ENCODE measurements at regions not wholly inside any gene's neighbourhood (a gene's known extent, or its start where the extent isn't known, plus 50 kb on each side); places are given as distances from the start of the nearest gene placed in this dataset.

DNA sequence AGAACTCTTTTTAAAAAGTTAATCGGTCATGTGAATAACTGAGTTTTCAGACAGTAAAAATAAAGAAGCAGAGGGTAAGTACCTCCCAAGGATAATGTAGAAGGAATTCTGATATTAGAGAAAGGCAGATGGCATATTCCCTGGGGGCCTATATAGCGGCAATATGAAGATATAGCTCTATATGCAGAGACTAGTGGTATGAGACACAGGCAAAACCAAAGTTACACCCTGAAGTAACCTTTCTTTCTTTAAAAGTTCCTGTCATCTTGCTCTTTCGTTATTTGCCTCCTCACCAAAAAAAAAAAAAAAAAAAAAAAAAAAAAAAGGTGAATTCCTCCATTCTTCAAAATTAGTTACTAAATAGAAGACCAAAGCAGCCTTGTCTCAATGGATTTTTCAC is 76.2 kb upstream of the ARHGAP32 start:
- DNase-seq, result no peak

DNA sequence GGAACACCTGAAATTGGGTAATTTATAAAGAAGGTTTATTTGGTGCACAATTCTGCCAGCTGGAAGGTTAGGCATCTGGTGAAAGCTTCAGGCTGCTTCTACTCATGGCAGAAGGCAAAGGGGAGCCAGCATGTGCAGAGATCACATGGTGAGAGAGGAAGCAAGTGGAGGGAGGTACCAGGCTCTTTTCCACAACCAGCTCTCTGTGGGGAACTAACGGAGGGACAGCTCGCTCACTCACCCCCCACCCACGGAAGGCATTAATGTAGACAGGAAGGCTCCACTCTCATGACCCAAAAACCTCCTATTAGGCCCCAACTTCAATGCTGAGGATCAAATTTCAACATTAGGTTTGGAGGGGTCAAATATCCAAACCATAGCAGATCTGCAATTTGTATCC is 75.6 kb upstream of the ARHGAP32 start:
- DNase-seq, result no peak

DNA sequence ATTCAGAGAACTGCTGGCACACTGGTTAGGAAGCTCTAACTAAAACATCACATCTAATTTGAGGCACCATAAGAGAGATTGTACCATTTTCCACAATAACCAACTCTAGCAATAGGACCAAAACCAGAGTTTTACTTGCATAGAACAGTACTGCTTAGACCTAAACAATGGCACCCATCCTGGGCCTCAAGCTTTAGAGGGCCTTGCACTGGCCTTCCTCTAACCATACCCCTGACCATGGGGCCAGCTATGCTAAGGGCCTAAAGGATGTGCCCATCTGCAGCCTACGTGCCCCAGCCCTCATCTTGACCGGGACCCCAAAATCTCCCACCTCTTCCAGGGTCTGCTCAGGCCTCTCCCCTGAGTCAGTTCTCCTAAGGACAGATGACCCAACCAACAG is 74.4 kb upstream of the ARHGAP32 start:
- no peak for DNase-seq

DNA sequence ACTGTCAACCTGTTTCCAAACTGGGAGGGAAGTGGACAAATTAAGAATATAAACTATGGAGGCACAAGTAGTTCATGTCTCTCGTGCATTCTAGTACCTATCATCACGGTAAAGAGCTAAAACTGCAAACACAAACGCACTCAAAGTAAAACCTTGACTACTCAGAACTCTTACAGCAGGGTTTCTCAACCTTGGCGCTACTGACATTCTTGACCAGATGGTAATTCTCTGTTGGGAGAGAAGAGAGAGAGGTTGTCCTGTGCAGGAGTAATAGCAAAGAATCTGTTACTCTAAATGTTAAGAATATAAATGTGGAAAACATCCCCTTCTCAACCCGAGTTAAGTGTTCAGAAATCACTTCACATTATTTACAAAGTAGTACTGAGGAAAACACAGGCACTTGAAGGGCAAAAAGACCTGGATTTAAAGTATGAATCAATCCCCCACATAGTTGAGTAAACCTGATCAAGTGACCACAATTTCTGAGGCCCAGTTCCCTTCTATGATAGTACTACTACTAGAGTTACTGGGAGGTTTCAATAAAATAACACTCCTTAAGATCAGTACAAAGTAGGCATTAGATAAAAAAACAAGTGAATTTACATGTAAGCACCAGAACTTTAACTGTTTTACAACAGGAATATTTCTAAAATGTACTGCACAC is 73.1 kb upstream of the ARHGAP32 start:
- DNase-seq, result no peak

DNA sequence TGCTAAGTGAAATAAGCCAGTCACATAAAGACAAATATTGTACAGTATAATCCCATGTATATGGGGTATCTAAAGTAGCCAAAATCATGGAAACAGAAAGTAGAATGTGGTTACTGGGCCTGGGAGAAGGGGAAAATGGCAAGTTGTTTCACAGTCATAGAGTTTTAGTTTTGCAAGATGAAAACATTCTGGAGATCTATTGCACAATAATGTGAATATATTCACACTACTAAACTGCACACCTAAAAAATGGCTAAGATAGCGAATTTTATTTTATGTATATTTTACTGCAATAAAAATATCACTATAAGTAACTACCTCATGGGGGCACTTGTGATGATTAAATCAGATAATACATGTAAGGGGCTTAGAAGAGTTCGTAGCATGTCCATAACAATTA is 72.0 kb upstream of the ARHGAP32 start:
- DNase-seq, result no peak

DNA sequence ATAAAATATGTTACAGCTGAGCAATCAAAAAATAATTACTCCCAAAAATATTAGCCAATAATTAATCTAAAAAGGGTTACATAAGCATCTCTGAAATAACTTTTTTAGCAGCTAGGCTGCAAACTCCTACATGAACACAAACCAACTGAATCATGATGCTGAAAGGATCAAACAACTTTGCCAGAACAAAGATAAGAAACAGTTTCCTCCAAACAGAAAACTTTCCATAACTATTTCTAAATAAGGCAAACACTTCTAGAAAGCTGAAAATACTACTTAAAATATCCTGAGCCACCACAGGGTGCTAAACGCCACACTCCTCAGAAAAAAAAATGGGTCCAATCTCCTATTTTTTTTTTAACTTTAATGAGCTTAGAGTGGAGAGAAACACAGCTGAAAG is 68.6 kb upstream of the ARHGAP32 start:
- no peak for DNase-seq

DNA sequence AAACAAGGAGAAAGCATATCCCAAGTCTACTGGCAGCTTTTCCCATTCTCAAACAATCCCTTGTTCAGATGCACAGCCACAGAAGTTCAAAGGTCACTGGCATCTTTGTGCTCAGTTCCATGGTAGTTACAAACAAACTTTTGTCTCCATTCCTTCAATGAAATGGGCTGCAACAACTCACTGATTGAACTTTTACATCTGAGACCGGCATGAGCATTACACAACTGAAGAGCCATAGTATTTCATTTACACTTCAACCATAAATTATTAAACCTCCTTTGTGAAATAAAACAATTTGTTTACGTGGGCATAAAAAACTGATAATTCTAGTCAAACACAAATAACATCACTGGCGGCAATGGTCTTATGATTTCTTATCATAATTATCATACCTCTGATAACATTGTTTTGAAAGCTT is 67.8 kb upstream of the ARHGAP32 start:
- peak in 26 of 58 donors; percentile 2 to 85 (median 44) for DNase-seq

DNA sequence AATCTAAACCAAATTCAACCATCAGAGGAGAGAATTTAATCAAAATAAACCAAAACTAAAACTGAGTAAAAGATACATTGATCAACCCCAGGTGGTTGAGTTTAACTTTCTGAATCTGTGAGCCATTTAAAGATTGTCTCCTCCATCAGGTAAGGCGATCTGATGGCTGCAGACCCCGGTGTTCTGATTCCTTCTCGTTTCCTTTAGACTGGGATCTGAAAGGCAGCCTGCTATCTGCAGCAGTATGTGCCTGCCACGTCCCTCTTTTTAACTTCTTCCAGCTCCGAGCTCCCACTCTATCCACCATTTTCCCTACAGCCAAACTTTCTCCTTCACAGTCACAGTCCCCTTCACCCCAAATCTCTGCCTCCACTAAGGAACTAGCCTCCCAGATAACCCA is 66.1 kb upstream of the ARHGAP32 start:
- no peak for DNase-seq

DNA sequence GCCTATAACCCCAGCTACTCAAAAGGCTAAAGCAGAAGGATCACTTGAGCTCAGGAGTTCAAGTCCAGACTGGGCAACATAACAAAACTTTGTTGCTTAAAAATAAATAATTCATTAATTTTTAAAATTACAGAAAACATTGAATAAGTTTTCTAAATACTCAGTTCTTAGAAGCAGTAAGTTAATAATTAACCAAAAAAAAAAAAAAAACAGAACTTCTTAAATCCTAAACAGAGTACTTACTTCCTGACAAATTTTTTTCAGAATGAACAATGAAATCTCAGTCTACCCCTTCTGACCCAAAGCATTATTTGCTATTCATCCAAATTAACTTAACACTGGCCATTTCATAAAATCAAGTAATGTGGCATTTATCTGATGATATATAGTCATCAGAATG is 65.4 kb upstream of the ARHGAP32 start:
- no peak for DNase-seq

DNA sequence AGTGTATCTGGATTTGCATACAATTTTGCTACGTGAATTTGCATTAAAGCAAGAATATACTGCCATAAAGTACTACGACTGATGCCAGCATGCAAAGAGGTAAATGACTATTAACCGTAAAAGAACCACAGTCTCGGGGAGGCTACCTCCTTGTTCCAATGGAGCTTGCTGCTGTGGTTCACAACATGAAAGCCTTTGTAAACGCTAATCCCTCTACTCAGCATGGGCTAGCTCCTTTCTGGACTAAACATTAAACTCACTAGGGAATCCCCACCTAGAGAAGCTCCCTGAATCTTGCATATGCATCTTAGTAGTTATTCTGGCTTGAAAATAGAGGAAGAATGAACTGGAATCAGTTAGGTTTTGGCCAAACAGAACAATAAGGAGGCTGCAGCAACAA is 60.5 kb upstream of the ARHGAP32 start:
- DNase-seq, result no peak

DNA sequence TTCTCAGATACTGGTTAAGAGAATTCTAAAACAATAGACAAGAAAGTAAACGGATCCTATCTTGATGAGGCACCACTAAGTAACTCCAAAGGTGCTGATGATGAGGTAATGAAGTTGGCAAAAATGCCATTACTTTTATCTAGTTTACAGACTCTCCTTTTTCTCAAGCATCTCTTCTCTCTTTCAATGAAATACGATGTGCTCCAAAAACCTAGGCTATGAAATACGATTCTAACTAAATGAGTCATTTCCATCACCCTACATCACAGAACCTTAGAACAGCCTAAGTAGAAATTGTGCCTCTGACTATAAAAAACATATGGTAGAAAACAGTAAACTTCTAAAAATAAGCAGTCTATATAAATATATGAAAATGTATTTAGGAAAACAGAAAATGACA is 58.9 kb upstream of the ARHGAP32 start:
- DNase-seq, result no peak

DNA sequence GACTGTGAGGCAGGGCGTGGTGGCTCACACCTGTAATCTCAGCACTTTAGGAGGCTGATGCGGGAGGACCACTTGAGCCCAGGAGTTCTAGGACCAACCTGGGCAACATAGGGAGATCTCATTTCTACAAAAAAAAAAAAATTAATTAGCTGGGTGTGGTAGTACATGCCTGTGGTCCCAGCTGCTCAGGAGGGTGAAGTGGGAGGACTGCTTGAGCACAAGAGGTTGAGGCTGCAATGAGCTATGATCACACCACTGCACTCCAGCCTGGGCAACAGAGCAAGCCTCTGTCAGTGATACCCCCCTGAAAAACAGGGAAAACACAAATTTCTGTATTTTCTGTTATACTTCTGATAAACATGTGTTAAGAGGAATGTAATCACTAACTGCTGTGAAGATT is 57.8 kb upstream of the ARHGAP32 start:
- DNase-seq, result no peak

DNA sequence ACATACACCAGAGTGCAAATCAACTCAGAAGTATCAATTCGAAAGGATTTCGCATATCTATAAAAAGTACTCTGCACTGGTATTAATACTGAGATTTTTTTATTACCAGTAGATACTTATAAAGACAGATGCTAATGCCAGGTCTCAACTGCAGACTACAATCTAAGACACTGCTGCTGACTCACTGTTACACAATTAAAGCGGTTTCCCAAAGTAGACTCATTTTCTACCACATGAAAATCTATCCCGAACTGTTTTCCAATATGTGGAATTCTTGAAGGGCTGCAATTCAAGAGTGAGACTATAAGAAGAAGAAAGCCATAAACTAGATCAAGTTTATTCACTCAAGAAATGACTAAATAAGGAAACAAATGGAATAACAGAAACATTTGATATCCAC is 57.2 kb upstream of the ARHGAP32 start:
- DNase-seq, result no peak

DNA sequence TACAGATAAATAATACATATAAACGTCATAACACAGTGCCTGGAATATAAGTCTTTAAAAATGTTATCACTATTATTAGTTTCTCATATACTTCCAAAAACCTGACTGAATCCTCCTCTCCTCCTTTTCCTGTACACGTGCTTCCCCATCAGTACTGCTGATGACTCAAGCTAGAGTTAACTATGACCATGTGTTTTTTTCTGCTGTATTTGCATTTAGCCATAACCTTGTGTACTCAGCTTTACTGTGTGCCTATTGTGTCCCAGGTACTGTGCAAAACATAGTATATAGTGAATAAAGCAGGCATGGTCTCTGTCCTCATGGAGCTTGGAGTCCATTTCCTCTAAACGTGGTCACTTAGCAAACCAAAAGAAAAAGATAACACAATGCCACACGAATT is 56.5 kb upstream of the ARHGAP32 start:
- no peak for DNase-seq

DNA sequence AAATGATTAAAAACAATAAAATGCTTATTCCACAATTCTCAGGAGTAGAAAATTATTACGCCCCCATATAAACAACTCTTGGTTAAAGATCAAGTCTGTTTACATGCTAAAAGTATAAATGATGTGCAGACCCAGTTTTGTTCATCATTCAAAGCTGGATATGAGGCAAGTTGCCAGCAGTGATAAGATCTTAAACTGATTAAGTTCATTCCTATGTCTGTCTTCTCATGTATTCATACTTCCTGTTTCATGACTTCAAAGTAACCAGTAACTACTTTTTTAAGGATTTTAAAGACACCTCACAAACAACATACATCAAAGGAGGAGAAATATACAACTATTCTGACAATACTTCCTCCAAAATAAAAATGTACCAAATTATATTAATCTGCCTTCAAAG is 55.0 kb upstream of the ARHGAP32 start:
- DNase-seq, result no peak

DNA sequence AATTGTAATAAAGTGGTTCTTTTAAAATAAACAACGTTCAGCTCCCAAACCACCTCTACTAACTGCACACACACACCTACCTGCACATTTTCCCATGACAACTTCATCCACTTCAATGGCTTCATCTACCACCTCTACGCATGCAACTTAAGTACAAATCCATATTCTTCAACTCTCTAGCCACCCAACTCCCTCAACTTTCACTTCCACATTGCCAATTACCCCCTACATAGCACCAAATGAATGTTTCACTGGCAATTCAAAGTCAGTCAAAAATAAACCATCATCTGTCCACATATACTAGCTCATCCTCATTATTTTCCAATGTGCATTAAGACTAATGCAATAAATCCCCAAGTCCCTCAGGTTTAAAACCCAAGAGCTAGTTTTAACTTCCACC is 50.7 kb upstream of the ARHGAP32 start:
- no peak for DNase-seq

Data from anterior cingulate cortex (tissue), 58 donors.